GM12878 (cell line): ENCODE measurements at regions not wholly inside any gene's neighbourhood (a gene's known extent, or its start where the extent isn't known, plus 50 kb on each side); places are given as distances from the start of the nearest gene placed in this dataset.

Experiments
- ATAC-seq: fragments of 200-7000 bp; cut with Tn5 transposase; 3 replicates; pipeline ENCODE4 v1.9.1; 2020; ENCODE audit warnings: mild to moderate bottlenecking, moderate library complexity
- BruUV-seq: library from RNA; stranded (reverse); fragments of 400-500 nt; replicated peaks from 2 replicates; lab custom pipeline; 2021; lab: Mats Ljungman, UMichigan
- CTCF ChIA-PET: fragments of 300-600 bp; sonication (Branson Sonifier 250); formaldehyde crosslinking; extraction: SDS; loops from one replicate; lab custom pipeline; 2021; ENCODE audit warnings: inconsistent platforms; lab: Yijun Ruan, JAX
- POLR2A ChIA-PET: fragments of 350-600 bp; formaldehyde crosslinking; extraction: SDS; loops from one replicate; lab custom pipeline; 2021; ENCODE audit warnings: inconsistent platforms; lab: Charles Lee
- RAD21 ChIA-PET: fragments of 300-600 bp; sonication (Branson Sonifier 250); formaldehyde crosslinking; loops from one replicate; lab custom pipeline; 2023; ENCODE audit warnings: antibody characterized with exemption; ENCODE audit not compliant: unreplicated experiment; lab: Charles Lee
- SMC1A ChIA-PET: fragments of 300-600 bp; sonication (Branson Sonifier 250); formaldehyde crosslinking; loops from one replicate; lab custom pipeline; 2023; ENCODE audit not compliant: unreplicated experiment, uncharacterized antibody; lab: Charles Lee
- DNase-seq: peaks from one replicate; pipeline ENCODE4 v3.0.0-alpha.2; 2011; ENCODE audit warnings: low read depth, low spot score
- FAIRE-seq: peaks from 3 replicates; lab custom pipeline; 2011; peaks lifted over from hg19 to GRCh38; lab: Jason Lieb, UNC
- H2AFZ ChIP-seq: 2 replicates; pipeline ENCODE4 v1.6.0; 2011; ENCODE audit warnings: low read depth, low read length, control low read depth; ENCODE audit not compliant: control insufficient read depth
- H3K27ac ChIP-seq: 2 replicates; pipeline ENCODE4 v1.5.1; 2011; ENCODE audit warnings: control low read depth; ENCODE audit not compliant: control insufficient read depth, insufficient read depth
- H3K27me3 ChIP-seq, 2 experiments: replicated peaks in 1 of 2; 2 replicates each; pipeline versions ENCODE4 v1.6.0 to v1.6.1; 2011; ENCODE audit warnings: low read length in 1 of 2; ENCODE audit not compliant: control insufficient read depth in 2 of 2, insufficient read depth in 2 of 2
- H3K36me3 ChIP-seq, 2 experiments: 2 replicates each; pipeline ENCODE4 v1.5.1; 2011; ENCODE audit warnings: low read length in 1 of 2; ENCODE audit not compliant: control insufficient read depth in 2 of 2, insufficient read depth in 2 of 2
- H3K4me1 ChIP-seq: 2 replicates; pipeline ENCODE4 v1.6.1; 2011; ENCODE audit warnings: mild to moderate bottlenecking, low read length, moderate library complexity, mixed read lengths; ENCODE audit not compliant: control insufficient read depth, insufficient read depth
- H3K4me2 ChIP-seq: 2 replicates; pipeline ENCODE4 v1.6.0; 2011; ENCODE audit warnings: control low read depth; ENCODE audit not compliant: control insufficient read depth, insufficient read depth
- H3K4me3 ChIP-seq: fragments of 200-600 bp; sonication (generic); 2 replicates; pipeline ENCODE4 v1.5.1; 2016
- H3K79me2 ChIP-seq: 2 replicates; pipeline ENCODE4 v1.6.0; 2011; ENCODE audit warnings: low read length; ENCODE audit not compliant: control insufficient read depth, insufficient read depth
- H3K9ac ChIP-seq: 2 replicates; pipeline ENCODE4 v1.8.0; 2011; ENCODE audit warnings: low read length, control low read depth, mixed read lengths; ENCODE audit not compliant: control insufficient read depth, insufficient read depth
- H3K9me3 ChIP-seq: replicated peaks from 3 replicates; pipeline ENCODE4 v1.5.1; 2011; ENCODE audit warnings: mild to moderate bottlenecking, low read length; ENCODE audit not compliant: control insufficient read depth, insufficient read depth
- H4K20me1 ChIP-seq: 2 replicates; pipeline ENCODE4 v1.6.0; 2011; ENCODE audit not compliant: control insufficient read depth, insufficient read depth
- ASH2L ChIP-seq: fragments of 300-600, 200-600 bp; sonication (generic); IDR thresholded peaks from 2 replicates; pipeline ENCODE4 v1.6.1; 2017; ENCODE audit warnings: low read depth, mild to moderate bottlenecking, borderline replicate concordance
- ATF7 ChIP-seq: fragments of 450-650 bp; IDR thresholded peaks from 2 replicates; pipeline ENCODE4 v1.6.1; 2016; ENCODE audit warnings: low read depth, mild to moderate bottlenecking
- BCL3 ChIP-seq: IDR thresholded peaks from 2 replicates; pipeline ENCODE4 v1.6.1; 2011; ENCODE audit warnings: borderline replicate concordance, low read depth, mild to moderate bottlenecking, moderate library complexity, low read length; ENCODE audit not compliant: insufficient read depth, poor library complexity, severe bottlenecking
- E4F1 ChIP-seq: fragments of 450-650 bp; IDR thresholded peaks from 2 replicates; pipeline ENCODE4 v1.6.1; 2018; ENCODE audit warnings: borderline replicate concordance, mild to moderate bottlenecking; ENCODE audit not compliant: partially characterized antibody
- ELK1 ChIP-seq: IDR thresholded peaks from 2 replicates; pipeline ENCODE4 v1.6.1; 2012; ENCODE audit warnings: low read depth, low read length, improper control_type of control experiment
- IKZF1 ChIP-seq: fragments of 450-650 bp; conservative IDR thresholded peaks from 2 replicates; pipeline ENCODE4 v1.6.1; 2017; ENCODE audit warnings: antibody characterized with exemption, mild to moderate bottlenecking
- IKZF2 ChIP-seq, 2 experiments: fragments of 450-650 bp; IDR thresholded peaks; 2 replicates each; pipeline ENCODE4 v1.6.1; 2017; ENCODE audit warnings: mild to moderate bottlenecking in 2 of 2, moderate library complexity in 2 of 2
- LARP7 ChIP-seq: fragments of 450-650 bp; IDR thresholded peaks from 2 replicates; pipeline ENCODE4 v1.6.1; 2017; ENCODE audit warnings: mild to moderate bottlenecking
- MTA2 ChIP-seq: fragments of 450-650 bp; IDR thresholded peaks from 2 replicates; pipeline ENCODE4 v1.6.1; 2016; ENCODE audit warnings: low read depth, mild to moderate bottlenecking, moderate library complexity
- NR2C2 ChIP-seq: IDR thresholded peaks from 2 replicates; pipeline ENCODE4 v1.6.1; 2011; ENCODE audit warnings: borderline replicate concordance, low read depth; ENCODE audit not compliant: control insufficient read depth, insufficient read length
- SKIL ChIP-seq: fragments of 450-650 bp; IDR thresholded peaks from 2 replicates; pipeline ENCODE4 v1.6.1; 2017; ENCODE audit warnings: mild to moderate bottlenecking, low read depth, inconsistent platforms; ENCODE audit not compliant: poor library complexity, severe bottlenecking
- SMARCA5 ChIP-seq: fragments of 450-650 bp; IDR thresholded peaks from 2 replicates; pipeline ENCODE4 v1.6.1; 2017; ENCODE audit warnings: mild to moderate bottlenecking
- in situ Hi-C: fragments of 300-500 bp; cut with MboI; formaldehyde crosslinking; loops from 9 replicates; pipeline ENCODE4 v1.14.3; 2018; ENCODE audit warnings: mixed read lengths
- intact Hi-C: fragments of 100-400 bp; cut with micrococcal nuclease; formaldehyde crosslinking; loops from one replicate; pipeline ENCODE4 v1.14.2; 2022; ENCODE audit not compliant: unreplicated experiment

- CTCF ChIA-PET = no interaction called here
- no peak for DNase-seq
These were observed 429.4 kb downstream of the TFAP2A start for GRCh38 chr6:9985481-9985880.

GRCh38 chr6:9984607-9985006 lies 430.3 kb downstream of the TFAP2A start:
- no peaks in the 10 kb centered on the region for H3K27me3 ChIP-seq
- ATAC-seq (peak; percentile 81), FAIRE-seq (no peak), DNase-seq (no peak)
- ChIA-PET RAD21 (interaction anchor here (1.1 kb wide), 1 partner anchor 218 kb away, joined by 3 read pairs; no protein-coding TSS in a partner anchor), POLR2A (interaction anchor here (0.7 kb wide), 1 partner anchor 11 kb away, joined by 4 read pairs; no protein-coding TSS in a partner anchor), CTCF (interaction anchor here (1.3 kb wide), 1 partner anchor 402 kb away, joined by 5 read pairs; no protein-coding TSS in a partner anchor), SMC1A (no interaction called here)
- no peak overlapping the region for H3K9ac ChIP-seq
- no peaks in the 10 kb centered on the region for H3K36me3 ChIP-seq
- H4K20me1 ChIP-seq = no peaks in the 10 kb centered on the region
- H3K4me2 ChIP-seq = no peak overlapping the region
- intact Hi-C loops = no loop called here
- no peaks in the 10 kb centered on the region for H3K4me1 ChIP-seq
- H3K79me2 ChIP-seq = no peaks in the 10 kb centered on the region
- no peaks in the 10 kb centered on the region for H3K9me3 ChIP-seq
- no peak overlapping the region for H2AFZ ChIP-seq
- no peak overlapping the region for H3K27ac ChIP-seq
- no peak overlapping the region for H3K4me3 ChIP-seq
- no TSS peak for BruUV-seq
- in situ Hi-C loops = no loop called here
- TF ChIP-seq BCL3 (no peak), IKZF2 (IDR thresholded peaks at IDR 0.05) (peak; percentile 68 to 77; a peak in 3 of 4 replicates), SKIL (no peak), E4F1 (no peak), ATF7 (peak; percentile 40; the same call in 1 of the 2 replicates), LARP7 (no peak), MTA2 (peak; percentile 86), ELK1 (no peak), IKZF1 (peak; percentile 41)

More at GRCh38 chr6:9985481-9985880, 429.4 kb downstream of the TFAP2A start:
- RAD21 ChIA-PET = interaction anchor here (0.7 kb wide), 1 partner anchor 11 kb away, joined by 3 read pairs; no protein-coding TSS in a partner anchor
- Histone ChIP-seq H3K4me2 (no peak overlapping the region), H3K9ac (no peak overlapping the region), H3K4me3 (no peak overlapping the region), H3K27me3 (no peaks in the 10 kb centered on the region), H3K79me2 (no peaks in the 10 kb centered on the region), H2AFZ (no peak overlapping the region), H4K20me1 (no peaks in the 10 kb centered on the region), H3K9me3 (no peaks in the 10 kb centered on the region), H3K27ac (no peak overlapping the region), H3K36me3 (no peaks in the 10 kb centered on the region), H3K4me1 (no peaks in the 10 kb centered on the region)
- SMC1A ChIA-PET = no interaction called here
- no TSS peak for BruUV-seq
- TF ChIP-seq SMARCA5 (no peak), NR2C2 (no peak), ASH2L (no peak)
- FAIRE-seq (no peak), ATAC-seq (no peak)
- in situ Hi-C loops (no loop called here), intact Hi-C loops (no loop called here)
- POLR2A ChIA-PET = interaction anchor here (0.5 to 0.7 kb wide), 3 partner anchors 12 to 873 kb away, joined by 3 to 5 read pairs (median 4); no protein-coding TSS in a partner anchor
